D721Med (cell line): ENCODE measurements at regions not wholly inside any gene's neighbourhood (a gene's known extent, or its start where the extent isn't known, plus 50 kb on each side); places are given as distances from the start of the nearest gene placed in this dataset.

Source experiments
- DNase-seq: peaks from one replicate; pipeline ENCODE4 v3.0.0; 2011; ENCODE audit warnings: low spot score; ENCODE audit not compliant: insufficient read length
- FAIRE-seq: peaks from 2 replicates; lab custom pipeline; 2011; peaks lifted over from hg19 to GRCh38; lab: Jason Lieb, UNC
- CTCF ChIP-seq: IDR thresholded peaks from 2 replicates; pipeline ENCODE4 v1.5.1; 2012; ENCODE audit warnings: mild to moderate bottlenecking, control low read depth; ENCODE audit not compliant: insufficient read depth; ENCODE audit errors: missing control alignments

GRCh38 chr6:45816674-45817297 is 198.9 kb downstream of the CLIC5 start:
- DNase-seq (no peak), FAIRE-seq (no peak)
- TF ChIP-seq CTCF: no peak

DNA sequence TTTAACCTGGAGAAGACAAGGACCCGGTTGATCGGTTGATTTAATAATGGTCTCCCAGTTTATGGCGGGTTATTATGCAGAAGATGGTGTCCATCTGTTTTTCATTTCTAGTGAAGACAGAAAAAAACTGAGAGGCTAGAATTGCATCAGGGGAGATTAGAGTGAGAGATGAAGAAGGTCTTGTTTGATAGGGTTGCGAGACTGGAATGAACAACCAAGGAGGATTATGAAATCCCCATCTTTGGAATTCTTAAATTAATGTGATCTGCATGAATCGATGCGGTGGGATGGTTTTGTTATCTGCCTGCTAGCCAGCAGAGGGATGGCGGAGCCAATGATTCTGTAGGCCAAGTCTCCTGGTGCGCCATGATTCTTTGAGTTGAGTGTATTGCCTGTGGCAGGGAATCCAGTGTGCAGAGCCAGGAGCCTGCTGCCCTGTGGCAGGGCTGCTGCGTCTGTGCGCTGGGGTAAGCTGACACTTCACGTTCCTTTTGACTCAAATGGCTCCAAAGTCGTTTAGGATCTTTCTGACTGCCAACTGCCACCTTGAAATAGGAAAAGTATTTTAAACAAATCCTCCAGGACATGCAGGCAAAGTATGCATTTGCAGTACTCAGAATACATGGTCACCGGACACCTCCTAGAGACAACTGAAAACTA is 200.1 kb downstream of the CLIC5 start:
- FAIRE-seq (no peak), DNase-seq (no peak)
- TF ChIP-seq CTCF: no peak

- DNase-seq (no peak), FAIRE-seq (no peak)
- no peak for TF ChIP-seq CTCF
These were observed 200.9 kb downstream of the CLIC5 start for GRCh38 chr6:45814772-45815171.

DNA sequence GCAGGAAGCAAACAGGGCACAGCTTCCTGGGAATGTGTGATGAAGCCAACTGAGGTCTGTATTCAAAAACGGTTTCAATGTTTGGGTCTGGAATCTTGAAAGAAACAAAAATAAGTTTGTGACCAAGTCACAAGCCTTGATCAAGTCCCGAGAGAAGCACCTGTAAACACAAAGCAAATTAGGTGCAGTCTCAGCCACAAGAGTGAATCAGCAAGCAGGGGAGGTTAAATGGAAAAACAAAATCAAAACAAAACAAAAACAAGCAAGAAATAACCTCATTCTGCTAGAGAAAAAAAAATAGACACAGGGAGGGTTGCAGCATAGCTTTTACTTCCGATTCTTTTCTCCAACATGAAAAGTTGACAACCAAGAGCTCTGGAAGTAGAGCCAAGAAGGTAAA is 201.7 kb downstream of the CLIC5 start:
- no peak for TF ChIP-seq CTCF
- DNase-seq: no peak
- no peak for FAIRE-seq

DNA sequence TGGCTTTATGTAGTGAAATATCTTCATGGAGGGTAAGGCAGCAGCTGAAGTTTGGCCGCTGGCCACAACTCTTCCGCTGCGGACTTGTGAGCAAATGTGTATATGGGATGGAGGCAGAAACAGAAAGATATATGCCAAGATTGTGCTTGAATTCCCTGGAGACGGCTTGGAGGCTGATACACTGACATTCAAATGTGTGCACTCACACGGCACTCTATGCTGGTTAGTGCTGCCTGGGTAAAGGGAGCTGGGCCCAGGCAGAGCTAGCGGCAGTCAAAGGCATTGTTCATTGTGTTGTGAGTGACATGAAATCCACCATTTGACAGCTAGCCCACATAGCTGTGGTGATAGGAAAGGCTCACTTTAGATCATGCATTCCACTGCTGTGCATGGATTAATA is 202.7 kb downstream of the CLIC5 start:
- FAIRE-seq (no peak), DNase-seq (no peak)
- TF ChIP-seq CTCF: no peak

GRCh38 chr6:45808917-45809316 is 206.7 kb downstream of the CLIC5 start:
- FAIRE-seq (no peak), DNase-seq (no peak)
- no peak for TF ChIP-seq CTCF

DNA sequence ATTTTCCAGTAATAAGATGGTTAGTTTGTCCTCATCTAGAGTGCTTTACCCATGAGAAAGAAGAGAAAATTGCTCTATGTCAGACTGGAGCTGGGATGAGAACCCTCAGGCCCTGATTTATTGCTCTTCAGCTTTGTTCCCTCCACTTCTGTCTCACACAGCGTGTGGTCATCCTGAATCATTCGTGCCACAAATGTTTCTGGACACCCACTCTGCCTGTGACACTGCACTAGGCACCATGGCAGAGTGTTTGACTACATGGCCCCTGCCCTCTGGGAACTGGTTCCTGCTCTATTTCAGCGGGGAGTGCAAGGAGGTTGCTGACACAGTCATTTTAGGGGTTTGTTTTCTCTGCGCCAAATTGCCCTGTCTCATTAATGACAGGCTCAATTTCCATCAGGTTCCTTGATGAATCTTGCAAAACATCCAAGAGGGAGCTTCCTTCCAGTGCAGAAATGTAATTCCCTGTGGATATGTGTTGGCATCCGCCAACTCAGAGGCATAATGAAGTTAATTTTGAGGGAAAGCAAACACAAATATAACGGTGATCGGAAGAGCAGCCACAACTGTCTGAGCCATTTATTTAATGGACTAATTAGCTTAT is 207.5 kb downstream of the CLIC5 start:
- FAIRE-seq: no peak
- TF ChIP-seq CTCF: no peak
- DNase-seq: no peak
